ENCODE measurements at regions not wholly inside any gene's neighbourhood (a gene's known extent, or its start where the extent isn't known, plus 50 kb on each side); places are given as distances from the start of the nearest gene placed in this dataset.

DNA sequence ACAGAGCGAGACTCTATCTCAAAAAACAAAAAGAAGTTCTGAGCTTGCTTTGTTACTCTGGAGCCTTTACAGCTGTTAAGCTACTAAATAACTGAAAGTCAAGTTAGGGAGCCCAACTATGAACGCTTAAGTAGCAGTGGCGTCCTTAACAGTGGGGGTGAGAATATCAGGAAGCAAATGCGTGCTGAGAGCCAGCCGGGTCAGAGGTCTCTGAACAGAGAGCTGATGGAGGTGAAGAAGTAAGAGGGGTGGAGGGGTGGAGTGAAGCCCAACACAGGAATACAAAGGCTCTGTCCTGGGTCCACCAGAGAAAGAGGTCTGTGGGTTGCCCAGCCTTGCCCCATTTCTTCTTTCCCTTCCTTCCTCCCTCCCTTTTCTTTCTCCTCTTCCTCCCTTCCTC lies 104.1 kb upstream of the GATA6 start:
- H3K27ac ChIP-seq (ENCODE audit: low read length) = no peak overlapping the region
- H2AFZ ChIP-seq (ENCODE audit: low read depth, low read length) = no peak overlapping the region
- no peaks in the 10 kb centered on the region for H3K9me2 ChIP-seq (ENCODE audit: insufficient read depth, low read length)
- no peaks in the 10 kb centered on the region for H3K36me3 ChIP-seq (ENCODE audit: insufficient read depth, low read length)
- H3K27me3 ChIP-seq (ENCODE audit: insufficient read depth, low read depth, low read length) = no peaks in the 10 kb centered on the region
- no peaks in the 10 kb centered on the region for H3K79me2 ChIP-seq (replicated peaks; ENCODE audit: insufficient read depth, low read length)
- no peak overlapping the region for H3K4me2 ChIP-seq (ENCODE audit: low read length)
- no peaks in the 10 kb centered on the region for H3K9me3 ChIP-seq (ENCODE audit: low read length)
- H3K9ac ChIP-seq (ENCODE audit: low read length) = no peak overlapping the region
- no peaks in the 10 kb centered on the region for H4K20me1 ChIP-seq (ENCODE audit: insufficient read depth)
- H3F3A ChIP-seq (ENCODE audit: insufficient read depth, low read length, poor library complexity, severe bottlenecking) = no peaks in the 10 kb centered on the region
- H3K4me3 ChIP-seq (ENCODE audit: low read length) = no peak overlapping the region
- TF ChIP-seq, protein P1, sequence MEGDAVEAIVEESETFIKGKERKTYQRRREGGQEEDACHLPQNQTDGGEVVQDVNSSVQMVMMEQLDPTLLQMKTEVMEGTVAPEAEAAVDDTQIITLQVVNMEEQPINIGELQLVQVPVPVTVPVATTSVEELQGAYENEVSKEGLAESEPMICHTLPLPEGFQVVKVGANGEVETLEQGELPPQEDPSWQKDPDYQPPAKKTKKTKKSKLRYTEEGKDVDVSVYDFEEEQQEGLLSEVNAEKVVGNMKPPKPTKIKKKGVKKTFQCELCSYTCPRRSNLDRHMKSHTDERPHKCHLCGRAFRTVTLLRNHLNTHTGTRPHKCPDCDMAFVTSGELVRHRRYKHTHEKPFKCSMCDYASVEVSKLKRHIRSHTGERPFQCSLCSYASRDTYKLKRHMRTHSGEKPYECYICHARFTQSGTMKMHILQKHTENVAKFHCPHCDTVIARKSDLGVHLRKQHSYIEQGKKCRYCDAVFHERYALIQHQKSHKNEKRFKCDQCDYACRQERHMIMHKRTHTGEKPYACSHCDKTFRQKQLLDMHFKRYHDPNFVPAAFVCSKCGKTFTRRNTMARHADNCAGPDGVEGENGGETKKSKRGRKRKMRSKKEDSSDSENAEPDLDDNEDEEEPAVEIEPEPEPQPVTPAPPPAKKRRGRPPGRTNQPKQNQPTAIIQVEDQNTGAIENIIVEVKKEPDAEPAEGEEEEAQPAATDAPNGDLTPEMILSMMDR (IDR thresholded peaks at IDR 0.05; ENCODE audit: poor library complexity, severe bottlenecking) = no peak
- TF ChIP-seq REST (IDR thresholded peaks at IDR 0.05; ENCODE audit: borderline replicate concordance) = no peak
- no peak for TF ChIP-seq EZH2 (IDR thresholded peaks at IDR 0.05; ENCODE audit: borderline replicate concordance, insufficient read depth, low read length, poor library complexity, severe bottlenecking)
- TF ChIP-seq POLR2AphosphoS5 (IDR thresholded peaks at IDR 0.05) = no peak
- TF ChIP-seq EP300 (conservative IDR thresholded peaks at IDR 0.05; ENCODE audit: poor library complexity, severe bottlenecking) = no peak
- no peak for TF ChIP-seq MXI1 (conservative IDR thresholded peaks at IDR 0.05; ENCODE audit: poor library complexity, severe bottlenecking)
- TF ChIP-seq TAF1 (IDR thresholded peaks at IDR 0.05; ENCODE audit: low read depth) = no peak
- TF ChIP-seq SMC3 (conservative IDR thresholded peaks at IDR 0.05; ENCODE audit: poor library complexity) = no peak
- no peak for TF ChIP-seq RAD21 (conservative IDR thresholded peaks at IDR 0.05)

GRCh38 chr18:22066083-22066485 lies 103.3 kb upstream of the GATA6 start:
- Histone ChIP-seq H3K4me2 (ENCODE audit: low read length) (no peak overlapping the region), H3K27me3 (ENCODE audit: insufficient read depth, low read depth, low read length) (no peaks in the 10 kb centered on the region), H3K27ac (ENCODE audit: low read length) (no peak overlapping the region), H3F3A (ENCODE audit: insufficient read depth, low read length, poor library complexity, severe bottlenecking) (no peaks in the 10 kb centered on the region), H4K20me1 (ENCODE audit: insufficient read depth) (no peaks in the 10 kb centered on the region), H3K9me2 (ENCODE audit: insufficient read depth, low read length) (no peaks in the 10 kb centered on the region), H3K36me3 (ENCODE audit: insufficient read depth, low read length) (no peaks in the 10 kb centered on the region), H3K9me3 (ENCODE audit: low read length) (no peaks in the 10 kb centered on the region), H3K4me3 (ENCODE audit: low read length) (no peak overlapping the region), H2AFZ (ENCODE audit: low read depth, low read length) (no peak overlapping the region), H3K79me2 (replicated peaks; ENCODE audit: insufficient read depth, low read length) (no peaks in the 10 kb centered on the region), H3K9ac (ENCODE audit: low read length) (no peak overlapping the region)
- no peak for TF ChIP-seq SMC3 (conservative IDR thresholded peaks at IDR 0.05; ENCODE audit: poor library complexity)
- TF ChIP-seq, protein P1 (IDR thresholded peaks at IDR 0.05; ENCODE audit: poor library complexity, severe bottlenecking) = no peak
- no peak for TF ChIP-seq REST (IDR thresholded peaks at IDR 0.05; ENCODE audit: borderline replicate concordance)
- no peak for TF ChIP-seq EP300 (conservative IDR thresholded peaks at IDR 0.05; ENCODE audit: poor library complexity, severe bottlenecking)
- no peak for TF ChIP-seq RAD21 (conservative IDR thresholded peaks at IDR 0.05)
- TF ChIP-seq MXI1 (conservative IDR thresholded peaks at IDR 0.05; ENCODE audit: poor library complexity, severe bottlenecking) = no peak
- no peak for TF ChIP-seq POLR2AphosphoS5 (IDR thresholded peaks at IDR 0.05)
- TF ChIP-seq TAF1 (IDR thresholded peaks at IDR 0.05; ENCODE audit: low read depth) = no peak
- no peak for TF ChIP-seq EZH2 (IDR thresholded peaks at IDR 0.05; ENCODE audit: borderline replicate concordance, insufficient read depth, low read length, poor library complexity, severe bottlenecking)
